AG04449 (cell line): ENCODE measurements at regions not wholly inside any gene's neighbourhood (a gene's known extent, or its start where the extent isn't known, plus 50 kb on each side); places are given as distances from the start of the nearest gene placed in this dataset.

ENCODE experiments used
- CTCF ChIA-PET: fragments of 350-600 bp; formaldehyde crosslinking; extraction: SDS; loops from one replicate; lab custom pipeline; 2021; ENCODE audit warnings: antibody characterized with exemption; lab: Yijun Ruan, JAX
- POLR2A ChIA-PET: fragments of 400-600, 350-600 bp; formaldehyde crosslinking; extraction: SDS; loops from one replicate; lab custom pipeline; 2020; ENCODE audit warnings: antibody characterized with exemption, inconsistent platforms; lab: Yijun Ruan, JAX
- DNase-seq: peaks from one replicate; pipeline ENCODE4 v3.0.0-alpha.2; 2010; ENCODE audit warnings: low read depth, low spot score
- H3K4me3 ChIP-seq: 2 replicates; pipeline ENCODE4 v1.5.1; 2011; ENCODE audit warnings: low read depth, mild to moderate bottlenecking, control low read depth, low read length
- CTCF ChIP-seq: IDR thresholded peaks from one replicate; pipeline ENCODE4 v1.5.1; 2011; ENCODE audit warnings: mild to moderate bottlenecking, moderate library complexity, low read length, control low read depth, inconsistent platforms; ENCODE audit not compliant: insufficient read depth; ENCODE audit errors: missing control alignments

- TF ChIP-seq CTCF = no peak
- no peak overlapping the region for H3K4me3 ChIP-seq
- no peak for DNase-seq
- POLR2A ChIA-PET = no interaction called here
- CTCF ChIA-PET = no interaction called here
These were observed 182.2 kb upstream of the CDH2 start for GRCh38 chr18:28359176-28359575.

- no peak for TF ChIP-seq CTCF
- CTCF ChIA-PET = no interaction called here
- DNase-seq = no peak
- POLR2A ChIA-PET = no interaction called here
- H3K4me3 ChIP-seq = no peak overlapping the region
These were observed 181.0 kb upstream of the CDH2 start for GRCh38 chr18:28357766-28358401.

- no peak for TF ChIP-seq CTCF
- POLR2A ChIA-PET = no interaction called here
- H3K4me3 ChIP-seq = no peak overlapping the region
- CTCF ChIA-PET = no interaction called here
- no peak for DNase-seq
These were observed 173.9 kb upstream of the CDH2 start for GRCh38 chr18:28350821-28351220.

GRCh38 chr18:28342231-28342630, 165.3 kb upstream of the CDH2 start:
- no peak overlapping the region for H3K4me3 ChIP-seq
- ChIA-PET POLR2A (no interaction called here), CTCF (no interaction called here)
- DNase-seq = no peak
- TF ChIP-seq CTCF = no peak

- no peak overlapping the region for H3K4me3 ChIP-seq
- ChIA-PET CTCF (no interaction called here), POLR2A (no interaction called here)
- no peak for DNase-seq
- no peak for TF ChIP-seq CTCF
These were observed 161.4 kb upstream of the CDH2 start for GRCh38 chr18:28338316-28338715.

GRCh38 chr18:28334516-28334915, 157.6 kb upstream of the CDH2 start:
- TF ChIP-seq CTCF = no peak
- no peak for DNase-seq
- POLR2A ChIA-PET = no interaction called here
- CTCF ChIA-PET = no interaction called here
- no peak overlapping the region for H3K4me3 ChIP-seq
